GM21390 (cell line): ENCODE measurements at regions not wholly inside any gene's neighbourhood (a gene's known extent, or its start where the extent isn't known, plus 50 kb on each side); places are given as distances from the start of the nearest gene placed in this dataset.
"Not testable (repeated sequence)": the region's sequence is repeated elsewhere in the genome, so short reads cannot be mapped to it uniquely, and the experiment has no call there.

Experiments
- ATAC-seq: cut with Tn5 transposase; IDR thresholded peaks from one replicate; pipeline ENCODE4 v1.9.1; 2021; ENCODE audit not compliant: unreplicated experiment

- no peak for ATAC-seq
These were observed 242.2 kb upstream of the EDNRB start for GRCh38 chr13:78160793-78161192.

- ATAC-seq: no peak
These were observed 233.8 kb upstream of the EDNRB start for GRCh38 chr13:78152415-78152814.

GRCh38 chr13:78147905-78148304, 229.3 kb upstream of the EDNRB start:
- ATAC-seq: no peak

GRCh38 chr13:78145276-78145675, 226.6 kb upstream of the EDNRB start:
- no peak for ATAC-seq

- no peak for ATAC-seq
These were observed 221.1 kb upstream of the EDNRB start for GRCh38 chr13:78139765-78140164.

GRCh38 chr13:78138756-78139155, 220.1 kb upstream of the EDNRB start:
- no peak for ATAC-seq

- ATAC-seq: peak; percentile 83
These were observed 218.9 kb upstream of the EDNRB start for GRCh38 chr13:78137404-78138142.

- no peak for ATAC-seq
These were observed 218.3 kb upstream of the EDNRB start for GRCh38 chr13:78136966-78137365.

- no peak for ATAC-seq
These were observed 214.9 kb upstream of the EDNRB start for GRCh38 chr13:78133511-78133910.

GRCh38 chr13:78131811-78132210, 213.2 kb upstream of the EDNRB start:
- no peak for ATAC-seq

- ATAC-seq: no peak
These were observed 212.7 kb upstream of the EDNRB start for GRCh38 chr13:78131346-78131745.

- no peak for ATAC-seq
These were observed 211.2 kb upstream of the EDNRB start for GRCh38 chr13:78129823-78130222.

- no peak for ATAC-seq
These were observed 210.7 kb upstream of the EDNRB start for GRCh38 chr13:78129359-78129758.

GRCh38 chr13:78121459-78122348, 203.1 kb upstream of the EDNRB start:
- peak; percentile 56 for ATAC-seq

- ATAC-seq: no peak
These were observed 202.4 kb upstream of the EDNRB start for GRCh38 chr13:78121001-78121400.

- ATAC-seq: not testable (repeated sequence)
These were observed 201.5 kb upstream of the EDNRB start for GRCh38 chr13:78120144-78120543.

- peak; percentile 56 for ATAC-seq
These were observed 198.4 kb upstream of the EDNRB start for GRCh38 chr13:78117070-78117469.

GRCh38 chr13:78105656-78106055, 187.0 kb upstream of the EDNRB start:
- no peak for ATAC-seq

- no peak for ATAC-seq
These were observed 185.3 kb upstream of the EDNRB start for GRCh38 chr13:78103936-78104335.

- ATAC-seq: no peak
These were observed 184.1 kb upstream of the EDNRB start for GRCh38 chr13:78102741-78103140.

GRCh38 chr13:78102121-78102677, 183.6 kb upstream of the EDNRB start:
- peak; percentile 68 for ATAC-seq

- no peak for ATAC-seq
These were observed 181.9 kb upstream of the EDNRB start for GRCh38 chr13:78100486-78100885.
